ENCODE measurements at regions not wholly inside any gene's neighbourhood (a gene's known extent, or its start where the extent isn't known, plus 50 kb on each side); places are given as distances from the start of the nearest gene placed in this dataset.

- TF ChIP-seq POLR2A (IDR thresholded peaks at IDR 0.05) (no peak), CTCF (IDR thresholded peaks at IDR 0.05) (no peak), POLR2AphosphoS5 (IDR thresholded peaks at IDR 0.05) (no peak), EP300 (IDR thresholded peaks at IDR 0.05) (no peak)
- Histone ChIP-seq H3K27ac (no peak overlapping the region), H3K4me3 (no peak overlapping the region), H3K9me3 (peaks cover 5% of the 10 kb centered on the region), H3K4me1 (no peaks in the 10 kb centered on the region), H3K36me3 (no peaks in the 10 kb centered on the region), H3K27me3 (no peaks in the 10 kb centered on the region)
- DNase-seq (ENCODE audit: low spot score in 2 of 2), result no peak
- WGBS, result 62% methylated on average over 3 of the region's 4 CpGs
Observed at GRCh38 chr10:131495224-131495623, 183.7 kb upstream of the TCERG1L start.

GRCh38 chr10:131495892-131496291, 184.4 kb upstream of the TCERG1L start:
- Histone ChIP-seq H3K4me3 (no peak overlapping the region), H3K4me1 (no peaks in the 10 kb centered on the region), H3K27me3 (no peaks in the 10 kb centered on the region), H3K9me3 (peaks cover 8% of the 10 kb centered on the region), H3K36me3 (no peaks in the 10 kb centered on the region), H3K27ac (no peak overlapping the region)
- DNase-seq (ENCODE audit: low spot score in 2 of 2), result no peak
- 95% methylated on average over 10 of the region's 14 CpGs for WGBS
- TF ChIP-seq POLR2A (IDR thresholded peaks at IDR 0.05) (no peak), CTCF (IDR thresholded peaks at IDR 0.05) (no peak), EP300 (IDR thresholded peaks at IDR 0.05) (no peak), POLR2AphosphoS5 (IDR thresholded peaks at IDR 0.05) (no peak)

- DNase-seq (ENCODE audit: low spot score in 2 of 2), result no peak
- no peaks in the 10 kb centered on the region for H3K27me3 ChIP-seq
- WGBS, result 93% methylated on average over 16 of the region's 16 CpGs
- no peaks in the 10 kb centered on the region for H3K4me1 ChIP-seq
- no peak for TF ChIP-seq POLR2A (IDR thresholded peaks at IDR 0.05)
- TF ChIP-seq EP300 (IDR thresholded peaks at IDR 0.05), result no peak
- no peak for TF ChIP-seq POLR2AphosphoS5 (IDR thresholded peaks at IDR 0.05)
- no peak overlapping the region for H3K4me3 ChIP-seq
- H3K36me3 ChIP-seq, result no peaks in the 10 kb centered on the region
- peaks cover 10% of the 10 kb centered on the region for H3K9me3 ChIP-seq
- no peak overlapping the region for H3K27ac ChIP-seq
Observed at GRCh38 chr10:131496351-131497052, 185.0 kb upstream of the TCERG1L start.

GRCh38 chr10:131499566-131499965, 188.0 kb upstream of the TCERG1L start:
- Histone ChIP-seq H3K4me1 (no peaks in the 10 kb centered on the region), H3K36me3 (no peaks in the 10 kb centered on the region), H3K27ac (no peak overlapping the region), H3K9me3 (peaks cover 30% of the 10 kb centered on the region), H3K27me3 (no peaks in the 10 kb centered on the region), H3K4me3 (no peak overlapping the region)
- TF ChIP-seq CTCF (IDR thresholded peaks at IDR 0.05) (no peak), POLR2A (IDR thresholded peaks at IDR 0.05) (no peak), POLR2AphosphoS5 (IDR thresholded peaks at IDR 0.05) (no peak), EP300 (IDR thresholded peaks at IDR 0.05) (no peak)
- DNase-seq (ENCODE audit: low spot score in 2 of 2), result no peak
- no CpG with 5 or more reads among the region's 3 CpGs for WGBS

GRCh38 chr10:131500181-131500580, 188.7 kb upstream of the TCERG1L start:
- no peaks in the 10 kb centered on the region for H3K4me1 ChIP-seq
- no peak overlapping the region for H3K27ac ChIP-seq
- H3K4me3 ChIP-seq, result no peak overlapping the region
- TF ChIP-seq POLR2A (IDR thresholded peaks at IDR 0.05), result no peak
- no peaks in the 10 kb centered on the region for H3K27me3 ChIP-seq
- WGBS, result 91% methylated on average over 9 of the region's 9 CpGs
- H3K9me3 ChIP-seq, result peaks cover 33% of the 10 kb centered on the region
- no peak for DNase-seq (ENCODE audit: low spot score in 2 of 2)
- no peaks in the 10 kb centered on the region for H3K36me3 ChIP-seq

GRCh38 chr10:131500892-131501291, 189.4 kb upstream of the TCERG1L start:
- no peaks in the 10 kb centered on the region for H3K27me3 ChIP-seq
- no peak overlapping the region for H3K27ac ChIP-seq
- H3K9me3 ChIP-seq, result peaks cover 33% of the 10 kb centered on the region
- no peaks in the 10 kb centered on the region for H3K36me3 ChIP-seq
- no peaks in the 10 kb centered on the region for H3K4me1 ChIP-seq
- no peak for TF ChIP-seq EP300 (IDR thresholded peaks at IDR 0.05)
- no peak for TF ChIP-seq POLR2AphosphoS5 (IDR thresholded peaks at IDR 0.05)
- no peak for TF ChIP-seq POLR2A (IDR thresholded peaks at IDR 0.05)
- TF ChIP-seq CTCF (IDR thresholded peaks at IDR 0.05), result no peak
- H3K4me3 ChIP-seq, result no peak overlapping the region
- 95% methylated on average over 5 of the region's 5 CpGs for WGBS
- DNase-seq (ENCODE audit: low spot score in 2 of 2), result no peak

Data from suprapubic skin (tissue), 4 donors.